Neural progenitor cell (in vitro differentiated cells): ENCODE measurements at regions not wholly inside any gene's neighbourhood (a gene's known extent, or its start where the extent isn't known, plus 50 kb on each side); places are given as distances from the start of the nearest gene placed in this dataset.

ENCODE experiments used
- EZH2 ChIP-seq: fragments of 200-600 bp; sonication (generic); IDR thresholded peaks from 2 replicates; pipeline ENCODE4 v1.6.1; 2017; ENCODE audit warnings: antibody characterized with exemption, mild to moderate bottlenecking, moderate library complexity
- EZH2phosphoT487 ChIP-seq: fragments of 200-600 bp; sonication (generic); IDR thresholded peaks from 2 replicates; pipeline ENCODE4 v1.6.1; 2017; ENCODE audit warnings: antibody characterized with exemption
- TF ChIP-seq, protein P1 (sequence below): fragments of 200-600 bp; sonication (generic); IDR thresholded peaks from 2 replicates; pipeline ENCODE4 v1.5.1; 2017; ENCODE audit warnings: antibody characterized with exemption, mild to moderate bottlenecking

DNA sequence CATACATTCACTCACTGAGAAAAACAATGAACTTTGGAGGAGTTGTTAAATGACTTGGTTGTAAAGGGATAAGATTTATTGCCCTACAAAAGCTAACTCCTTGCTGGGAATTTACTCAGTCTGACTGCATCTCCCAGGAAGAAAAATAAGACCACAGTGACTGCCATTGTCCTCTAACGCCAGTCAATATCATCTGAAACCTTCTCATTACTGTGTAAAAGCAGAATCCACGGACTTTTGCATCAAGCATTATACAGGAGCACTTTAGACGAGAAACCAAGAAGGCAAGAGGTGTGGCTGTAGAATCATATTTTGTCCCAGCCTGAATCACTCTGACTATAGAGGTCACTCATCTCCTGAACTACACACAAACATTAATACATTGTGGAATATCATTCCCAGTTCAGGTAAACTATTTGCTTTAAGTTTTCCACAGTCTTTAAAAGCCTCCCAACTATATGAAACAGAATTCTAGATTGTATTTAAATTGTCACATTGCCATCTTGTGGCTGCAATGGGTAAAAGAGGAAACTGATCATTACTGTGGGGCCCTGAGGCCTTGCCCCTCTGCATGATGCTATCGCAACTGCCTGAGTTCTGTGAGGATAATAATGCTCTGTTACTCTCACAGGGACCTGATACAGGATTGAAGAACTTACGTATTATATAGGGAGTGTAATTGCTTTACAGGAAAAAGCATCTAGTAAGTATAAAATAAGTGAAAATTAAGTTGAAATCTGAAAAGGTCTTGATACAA is 142.9 kb downstream of the SLCO4C1 start:
- TF ChIP-seq, protein P1, sequence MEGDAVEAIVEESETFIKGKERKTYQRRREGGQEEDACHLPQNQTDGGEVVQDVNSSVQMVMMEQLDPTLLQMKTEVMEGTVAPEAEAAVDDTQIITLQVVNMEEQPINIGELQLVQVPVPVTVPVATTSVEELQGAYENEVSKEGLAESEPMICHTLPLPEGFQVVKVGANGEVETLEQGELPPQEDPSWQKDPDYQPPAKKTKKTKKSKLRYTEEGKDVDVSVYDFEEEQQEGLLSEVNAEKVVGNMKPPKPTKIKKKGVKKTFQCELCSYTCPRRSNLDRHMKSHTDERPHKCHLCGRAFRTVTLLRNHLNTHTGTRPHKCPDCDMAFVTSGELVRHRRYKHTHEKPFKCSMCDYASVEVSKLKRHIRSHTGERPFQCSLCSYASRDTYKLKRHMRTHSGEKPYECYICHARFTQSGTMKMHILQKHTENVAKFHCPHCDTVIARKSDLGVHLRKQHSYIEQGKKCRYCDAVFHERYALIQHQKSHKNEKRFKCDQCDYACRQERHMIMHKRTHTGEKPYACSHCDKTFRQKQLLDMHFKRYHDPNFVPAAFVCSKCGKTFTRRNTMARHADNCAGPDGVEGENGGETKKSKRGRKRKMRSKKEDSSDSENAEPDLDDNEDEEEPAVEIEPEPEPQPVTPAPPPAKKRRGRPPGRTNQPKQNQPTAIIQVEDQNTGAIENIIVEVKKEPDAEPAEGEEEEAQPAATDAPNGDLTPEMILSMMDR, result peak; percentile 74
- TF ChIP-seq EZH2 (no peak), EZH2phosphoT487 (no peak)
